ENCODE measurements at regions not wholly inside any gene's neighbourhood (a gene's known extent, or its start where the extent isn't known, plus 50 kb on each side); places are given as distances from the start of the nearest gene placed in this dataset.

DNA sequence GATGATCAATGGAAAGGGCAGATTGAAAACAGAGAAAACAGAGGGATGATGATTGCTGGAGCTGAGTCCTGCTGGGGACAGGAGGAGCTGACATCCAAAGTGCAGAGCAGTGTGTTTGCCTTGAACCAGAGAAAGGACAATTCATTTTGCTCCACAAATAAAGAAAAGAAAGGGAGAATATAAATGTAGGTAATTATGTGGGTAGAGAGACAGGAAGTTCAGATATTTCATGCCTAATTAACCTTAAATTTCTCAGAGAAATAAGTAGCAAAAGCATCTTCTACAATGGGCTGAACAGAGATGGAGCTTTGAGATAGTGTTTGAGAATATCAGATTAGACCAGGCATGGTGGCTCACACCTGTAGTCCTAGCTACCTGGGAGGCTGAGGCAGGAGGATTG is 93.2 kb downstream of the TNFSF18 start:
- H3K27me3 ChIP-seq (ENCODE audit: insufficient read depth, poor library complexity, severe bottlenecking), result no peaks in the 10 kb centered on the region
- no peak overlapping the region for H3K4me3 ChIP-seq (replicated peaks; ENCODE audit: insufficient read depth, low read length)
- TF ChIP-seq SPI1 (IDR thresholded peaks at IDR 0.05; ENCODE audit: borderline replicate concordance, low read depth) (no peak), POLR2AphosphoS5 (IDR thresholded peaks at IDR 0.05; ENCODE audit: low read depth) (no peak), GABPA (IDR thresholded peaks at IDR 0.05; ENCODE audit: low read depth) (no peak)
- H3K27ac ChIP-seq (replicated peaks), result no peak overlapping the region
- no peak for DNase-seq (ENCODE audit: low read depth in 1 of 2, low spot score in 1 of 2)

- no peak overlapping the region for H3K4me3 ChIP-seq (replicated peaks; ENCODE audit: insufficient read depth, low read length)
- DNase-seq (ENCODE audit: low read depth in 1 of 2, low spot score in 1 of 2), result no peak
- no peak for TF ChIP-seq GABPA (IDR thresholded peaks at IDR 0.05; ENCODE audit: low read depth)
- TF ChIP-seq REST (IDR thresholded peaks at IDR 0.05; ENCODE audit: insufficient replicate concordance, low read depth), result no peak
- no peak for TF ChIP-seq CTCF (IDR thresholded peaks at IDR 0.05; ENCODE audit: insufficient read depth, low read length)
- no peak for TF ChIP-seq POLR2AphosphoS5 (IDR thresholded peaks at IDR 0.05; ENCODE audit: low read depth)
- no peak for TF ChIP-seq SPI1 (IDR thresholded peaks at IDR 0.05; ENCODE audit: borderline replicate concordance, low read depth)
- H3K27ac ChIP-seq (replicated peaks), result no peak overlapping the region
- no peaks in the 10 kb centered on the region for H3K27me3 ChIP-seq (ENCODE audit: insufficient read depth, poor library complexity, severe bottlenecking)
Observed at GRCh38 chr1:172959571-172959970, 91.2 kb downstream of the TNFSF18 start.

DNA sequence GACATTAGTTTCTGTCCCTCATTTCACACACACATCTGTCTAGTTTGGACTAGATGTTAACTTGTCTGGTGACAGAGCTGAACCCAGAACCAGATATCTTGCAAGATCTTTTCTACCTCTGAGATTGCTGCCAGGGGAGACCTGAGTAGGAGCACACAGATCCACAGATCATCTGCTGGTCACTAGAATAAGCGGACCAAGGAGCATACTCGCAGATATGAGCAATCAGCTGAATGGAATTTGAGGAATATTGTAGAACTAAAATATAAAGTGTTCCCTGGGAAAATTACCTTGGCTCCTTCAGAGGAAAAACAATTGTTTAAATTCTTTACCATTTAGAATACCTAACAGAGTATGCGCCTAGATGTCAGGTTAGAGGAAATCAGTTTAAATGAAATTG is 90.7 kb downstream of the TNFSF18 start:
- H3K4me3 ChIP-seq (replicated peaks; ENCODE audit: insufficient read depth, low read length), result no peak overlapping the region
- no peaks in the 10 kb centered on the region for H3K27me3 ChIP-seq (ENCODE audit: insufficient read depth, poor library complexity, severe bottlenecking)
- H3K27ac ChIP-seq (replicated peaks), result no peak overlapping the region
- no peak for TF ChIP-seq GABPA (IDR thresholded peaks at IDR 0.05; ENCODE audit: low read depth)
- DNase-seq (ENCODE audit: low read depth in 1 of 2, low spot score in 1 of 2), result no peak

DNA sequence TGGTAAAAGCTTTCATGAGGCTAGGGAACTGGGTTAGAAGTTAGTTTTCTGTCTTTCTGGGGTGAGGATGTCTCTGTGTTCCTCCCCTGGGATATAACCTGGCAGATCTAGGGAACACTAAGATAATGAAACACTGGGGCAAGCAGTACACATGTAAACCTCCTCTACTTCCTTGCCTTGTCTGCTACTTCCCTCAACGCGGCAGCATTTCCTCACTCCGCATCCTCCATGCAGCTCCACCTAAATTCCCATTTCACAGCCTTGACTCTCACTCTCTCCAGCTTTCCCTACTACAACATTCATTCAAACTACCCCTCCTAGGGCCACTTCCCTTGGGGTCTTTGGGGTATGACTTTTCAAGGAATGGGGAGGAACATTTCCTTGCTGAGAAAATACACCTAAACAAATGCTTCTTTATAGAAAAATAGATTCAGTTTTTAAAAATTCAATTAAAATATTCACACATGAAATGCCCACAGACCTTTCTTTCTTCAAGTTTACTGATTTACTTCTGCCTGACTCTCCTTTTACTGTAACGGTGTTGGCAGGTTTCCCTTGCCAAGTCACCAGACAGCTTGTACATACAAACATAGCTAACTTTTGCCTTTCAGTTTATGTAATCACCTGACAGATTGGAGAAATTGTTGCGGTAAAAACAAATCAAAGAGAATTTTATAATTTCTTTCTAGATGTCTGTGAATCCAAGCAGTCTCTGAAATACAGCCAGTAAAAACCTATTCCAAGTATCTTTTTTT is 90.1 kb downstream of the TNFSF18 start:
- no peaks in the 10 kb centered on the region for H3K27me3 ChIP-seq (ENCODE audit: insufficient read depth, poor library complexity, severe bottlenecking)
- no peak for DNase-seq (ENCODE audit: low read depth in 1 of 2, low spot score in 1 of 2)
- no peak overlapping the region for H3K27ac ChIP-seq (replicated peaks)
- TF ChIP-seq CTCF (IDR thresholded peaks at IDR 0.05; ENCODE audit: insufficient read depth, low read length) (no peak), GABPA (IDR thresholded peaks at IDR 0.05; ENCODE audit: low read depth) (no peak), POLR2AphosphoS5 (IDR thresholded peaks at IDR 0.05; ENCODE audit: low read depth) (no peak), REST (IDR thresholded peaks at IDR 0.05; ENCODE audit: insufficient replicate concordance, low read depth) (no peak), SPI1 (IDR thresholded peaks at IDR 0.05; ENCODE audit: borderline replicate concordance, low read depth) (no peak)
- H3K4me3 ChIP-seq (replicated peaks; ENCODE audit: insufficient read depth, low read length), result no peak overlapping the region

DNA sequence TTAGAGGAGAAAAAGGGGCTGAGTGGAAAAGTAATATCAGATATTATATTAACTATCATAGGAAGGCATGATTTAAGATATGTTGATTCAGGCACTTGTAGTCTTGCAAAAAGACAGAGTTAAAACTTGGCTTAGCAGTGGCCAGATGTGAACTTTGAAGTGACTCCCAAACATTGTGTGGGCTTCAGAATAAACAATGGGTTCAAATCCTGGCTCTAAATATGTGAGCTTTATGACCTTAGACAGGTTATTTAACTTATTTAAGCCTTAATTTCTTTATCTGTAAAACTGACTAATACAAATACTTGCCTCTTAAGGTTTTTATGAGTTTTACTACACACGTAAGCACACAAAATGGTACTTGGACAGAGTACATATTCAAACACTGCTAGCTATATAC is 85.9 kb downstream of the TNFSF18 start:
- Histone ChIP-seq H3K27me3 (ENCODE audit: insufficient read depth, poor library complexity, severe bottlenecking) (no peaks in the 10 kb centered on the region), H3K27ac (replicated peaks) (no peak overlapping the region), H3K4me3 (replicated peaks; ENCODE audit: insufficient read depth, low read length) (no peak overlapping the region)
- DNase-seq (ENCODE audit: low read depth in 1 of 2, low spot score in 1 of 2), result no peak
- no peak for TF ChIP-seq SPI1 (IDR thresholded peaks at IDR 0.05; ENCODE audit: borderline replicate concordance, low read depth)
- no peak for TF ChIP-seq POLR2AphosphoS5 (IDR thresholded peaks at IDR 0.05; ENCODE audit: low read depth)
- no peak for TF ChIP-seq GABPA (IDR thresholded peaks at IDR 0.05; ENCODE audit: low read depth)
